Liver (tissue), 8 donors: ENCODE measurements at regions not wholly inside any gene's neighbourhood (a gene's known extent, or its start where the extent isn't known, plus 50 kb on each side); places are given as distances from the start of the nearest gene placed in this dataset.

Experiments
- DNase-seq: peaks from one replicate; pipeline ENCODE4 v3.0.0-alpha.2; 2017; ENCODE audit warnings: low spot score
- H3K27ac ChIP-seq, 2 donors: one replicate each; pipeline ENCODE4 v1.7.0; 2013; ENCODE audit warnings: inconsistent platforms in 2 of 2, low read length in 2 of 2, control low read depth in 1 of 2, low read depth in 1 of 2, mild to moderate bottlenecking in 1 of 2
- H3K27me3 ChIP-seq, 4 donors: one replicate each; pipeline versions ENCODE4 v1.6.1 to v1.7.0; 2013; ENCODE audit warnings: low read length in 3 of 4, inconsistent platforms in 1 of 4, mild to moderate bottlenecking in 1 of 4, moderate library complexity in 1 of 4; ENCODE audit not compliant: control insufficient read depth in 4 of 4, insufficient read depth in 4 of 4
- H3K36me3 ChIP-seq, 4 donors: one replicate each; pipeline versions ENCODE4 v1.6.1 to v1.7.0; 2013; ENCODE audit warnings: low read length in 3 of 4, mild to moderate bottlenecking in 3 of 4, low read depth in 1 of 4, moderate library complexity in 1 of 4; ENCODE audit not compliant: control insufficient read depth in 4 of 4, insufficient read depth in 3 of 4
- H3K4me1 ChIP-seq, 4 donors: one replicate each; pipeline versions ENCODE4 v1.6.1 to v1.7.0; 2013; ENCODE audit warnings: low read length in 3 of 4, mild to moderate bottlenecking in 3 of 4, moderate library complexity in 1 of 4; ENCODE audit not compliant: control insufficient read depth in 4 of 4, insufficient read depth in 4 of 4
- H3K4me3 ChIP-seq, 3 donors: one replicate each; pipeline versions ENCODE4 v1.6.1 to v1.7.0; 2013; ENCODE audit warnings: low read length in 3 of 3, control low read depth in 1 of 3, low read depth in 1 of 3, mild to moderate bottlenecking in 1 of 3
- H3K9ac ChIP-seq, 2 donors: one replicate each; pipeline ENCODE4 v1.7.0; 2013; ENCODE audit warnings: low read length in 2 of 2, mild to moderate bottlenecking in 2 of 2, moderate library complexity in 2 of 2, control low read depth in 1 of 2, low read depth in 1 of 2
- H3K9me3 ChIP-seq, 4 donors: one replicate each; pipeline versions ENCODE4 v1.6.1 to v1.7.0; 2013; ENCODE audit warnings: low read length in 3 of 4; ENCODE audit not compliant: control insufficient read depth in 4 of 4
- EGR1 ChIP-seq, 2 donors: IDR thresholded peaks; 2 replicates each; pipeline ENCODE4 v1.6.1; 2016 to 2018; ENCODE audit warnings: antibody characterized with exemption in 2 of 2, low read depth in 2 of 2
- FOXA1 ChIP-seq: IDR thresholded peaks from 2 replicates; pipeline ENCODE4 v1.6.1; 2016; ENCODE audit warnings: antibody characterized with exemption
- HNF4A ChIP-seq, 2 donors: conservative IDR thresholded peaks; 2 replicates each; pipeline ENCODE4 v1.6.1; 2016; ENCODE audit warnings: antibody characterized with exemption in 2 of 2, mild to moderate bottlenecking in 2 of 2
- HNF4G ChIP-seq: IDR thresholded peaks from 2 replicates; pipeline ENCODE4 v1.6.1; 2016; ENCODE audit warnings: antibody characterized with exemption
- JUND ChIP-seq, 2 donors: IDR thresholded peaks; 2 replicates each; pipeline ENCODE4 v1.6.1; 2016; ENCODE audit warnings: antibody characterized with exemption in 2 of 2
- MAX ChIP-seq: IDR thresholded peaks from 2 replicates; pipeline ENCODE4 v1.6.1; 2016; ENCODE audit warnings: antibody characterized with exemption
- NR2F2 ChIP-seq: IDR thresholded peaks from 2 replicates; pipeline ENCODE4 v1.6.1; 2016; ENCODE audit warnings: antibody characterized with exemption
- RAD21 ChIP-seq, 2 donors: IDR thresholded peaks; 2 replicates each; pipeline ENCODE4 v1.6.1; 2016; ENCODE audit warnings: antibody characterized with exemption in 2 of 2, mild to moderate bottlenecking in 2 of 2
- RXRA ChIP-seq, 2 donors: IDR thresholded peaks; 2 replicates each; pipeline ENCODE4 v1.6.1; 2017 to 2018; ENCODE audit warnings: antibody characterized with exemption in 2 of 2, mild to moderate bottlenecking in 1 of 2
- SP1 ChIP-seq: IDR thresholded peaks from 2 replicates; pipeline ENCODE4 v1.6.1; 2018; ENCODE audit warnings: antibody characterized with exemption, mild to moderate bottlenecking
- TAF1 ChIP-seq: conservative IDR thresholded peaks from 2 replicates; pipeline ENCODE4 v1.6.1; 2016; ENCODE audit warnings: antibody characterized with exemption, mild to moderate bottlenecking
- WGBS: extraction: QIAGEN DNeasy Blood & Tissue Kit; methylation state at CpG from one replicate; pipeline ENCODE4 v1.1.7; 2013; 5-methylcytosine and 5-hydroxymethylcytosine counted together
- TF ChIP-seq, protein P1 (sequence below): IDR thresholded peaks from 2 replicates; pipeline ENCODE4 v1.6.1; 2016; ENCODE audit warnings: antibody characterized with exemption
- TF ChIP-seq, protein P2 (sequence below): fragments of 150-350 bp; IDR thresholded peaks from 2 replicates; pipeline ENCODE4 v1.5.1; 2017; ENCODE audit warnings: improper control_type of control experiment, low read depth, low read length; ENCODE audit not compliant: missing input control
- donor health status: healthy.
- donor health status: healthy.
- donor health status: healthy.
- donor health status: healthy.
- donor health status: healthy.

DNA sequence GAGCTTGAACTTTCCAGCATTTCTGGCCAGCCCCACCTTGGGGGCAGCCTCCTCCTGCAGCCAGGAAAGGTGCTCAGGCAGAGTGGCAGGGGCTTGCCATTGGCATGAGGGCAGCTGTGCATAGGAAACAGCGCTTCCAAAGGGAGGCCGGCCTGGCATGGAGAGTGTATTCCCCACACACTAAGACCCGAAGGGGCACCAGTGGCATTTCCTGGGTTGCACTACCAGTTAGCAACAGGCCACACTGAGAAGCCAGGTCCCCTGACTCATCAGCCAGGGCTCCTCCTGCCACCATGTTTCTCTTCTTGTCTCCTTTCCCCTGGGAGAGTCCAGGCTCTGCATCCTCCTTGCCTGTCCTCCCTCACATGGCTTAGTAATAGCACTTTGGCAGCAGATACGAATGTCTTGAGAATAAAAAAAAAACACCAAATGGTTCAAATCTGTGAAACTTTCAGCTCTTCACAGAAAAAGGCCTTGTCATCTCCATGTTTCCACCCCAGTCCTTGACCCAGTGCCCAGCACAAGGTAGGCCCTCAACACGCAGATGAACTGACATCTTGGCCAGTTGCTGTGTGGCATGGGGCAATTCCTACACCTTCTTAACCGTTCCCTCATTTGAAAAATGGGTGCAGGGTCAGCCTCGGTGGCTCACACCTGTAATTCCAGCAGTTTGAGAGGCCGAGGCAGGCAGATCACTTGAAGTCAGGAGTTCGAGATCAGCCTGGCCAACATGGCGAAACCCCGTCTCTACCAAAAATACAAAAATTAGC lies 180.4 kb downstream of the SMAD6 start (continued):
- TF ChIP-seq, protein P1, sequence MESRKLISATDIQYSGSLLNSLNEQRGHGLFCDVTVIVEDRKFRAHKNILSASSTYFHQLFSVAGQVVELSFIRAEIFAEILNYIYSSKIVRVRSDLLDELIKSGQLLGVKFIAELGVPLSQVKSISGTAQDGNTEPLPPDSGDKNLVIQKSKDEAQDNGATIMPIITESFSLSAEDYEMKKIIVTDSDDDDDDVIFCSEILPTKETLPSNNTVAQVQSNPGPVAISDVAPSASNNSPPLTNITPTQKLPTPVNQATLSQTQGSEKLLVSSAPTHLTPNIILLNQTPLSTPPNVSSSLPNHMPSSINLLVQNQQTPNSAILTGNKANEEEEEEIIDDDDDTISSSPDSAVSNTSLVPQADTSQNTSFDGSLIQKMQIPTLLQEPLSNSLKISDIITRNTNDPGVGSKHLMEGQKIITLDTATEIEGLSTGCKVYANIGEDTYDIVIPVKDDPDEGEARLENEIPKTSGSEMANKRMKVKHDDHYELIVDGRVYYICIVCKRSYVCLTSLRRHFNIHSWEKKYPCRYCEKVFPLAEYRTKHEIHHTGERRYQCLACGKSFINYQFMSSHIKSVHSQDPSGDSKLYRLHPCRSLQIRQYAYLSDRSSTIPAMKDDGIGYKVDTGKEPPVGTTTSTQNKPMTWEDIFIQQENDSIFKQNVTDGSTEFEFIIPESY, result no peak

GRCh38 chr15:66883284-66883911 lies 181.4 kb downstream of the SMAD6 start:
- Histone ChIP-seq H3K9me3 (no peaks in the 10 kb centered on the region), H3K27me3 (no peaks in the 10 kb centered on the region), H3K9ac (no peak overlapping the region), H3K36me3 (no peaks in the 10 kb centered on the region), H3K4me3 (no peak overlapping the region), H3K4me1 (peaks cover 0 to 8% (median 4%) of the 10 kb centered on the region in 4 donors), H3K27ac (no peak overlapping the region)
- peak; percentile 97 to 98 for TF ChIP-seq JUND (IDR thresholded peaks at IDR 0.05)
- no peak for TF ChIP-seq EGR1 (IDR thresholded peaks at IDR 0.05; ENCODE audit: low read depth in 2 of 2)
- TF ChIP-seq HNF4G, result no peak
- no peak for TF ChIP-seq FOXA1
- peak; percentile 61 for TF ChIP-seq NR2F2
- TF ChIP-seq, protein P1, result no peak
- peak in 1 of 2 donors; percentile 37 for TF ChIP-seq RXRA (IDR thresholded peaks at IDR 0.05)
- TF ChIP-seq SP1, result peak; percentile 53
- TF ChIP-seq, protein P2, sequence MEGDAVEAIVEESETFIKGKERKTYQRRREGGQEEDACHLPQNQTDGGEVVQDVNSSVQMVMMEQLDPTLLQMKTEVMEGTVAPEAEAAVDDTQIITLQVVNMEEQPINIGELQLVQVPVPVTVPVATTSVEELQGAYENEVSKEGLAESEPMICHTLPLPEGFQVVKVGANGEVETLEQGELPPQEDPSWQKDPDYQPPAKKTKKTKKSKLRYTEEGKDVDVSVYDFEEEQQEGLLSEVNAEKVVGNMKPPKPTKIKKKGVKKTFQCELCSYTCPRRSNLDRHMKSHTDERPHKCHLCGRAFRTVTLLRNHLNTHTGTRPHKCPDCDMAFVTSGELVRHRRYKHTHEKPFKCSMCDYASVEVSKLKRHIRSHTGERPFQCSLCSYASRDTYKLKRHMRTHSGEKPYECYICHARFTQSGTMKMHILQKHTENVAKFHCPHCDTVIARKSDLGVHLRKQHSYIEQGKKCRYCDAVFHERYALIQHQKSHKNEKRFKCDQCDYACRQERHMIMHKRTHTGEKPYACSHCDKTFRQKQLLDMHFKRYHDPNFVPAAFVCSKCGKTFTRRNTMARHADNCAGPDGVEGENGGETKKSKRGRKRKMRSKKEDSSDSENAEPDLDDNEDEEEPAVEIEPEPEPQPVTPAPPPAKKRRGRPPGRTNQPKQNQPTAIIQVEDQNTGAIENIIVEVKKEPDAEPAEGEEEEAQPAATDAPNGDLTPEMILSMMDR, result no peak
- no peak for TF ChIP-seq RAD21 (IDR thresholded peaks at IDR 0.05)
- no peak for TF ChIP-seq TAF1
- peak; percentile 25 for DNase-seq
- WGBS, result 31% methylated on average over 10 of the region's 10 CpGs

- H3K9me3 ChIP-seq, result no peaks in the 10 kb centered on the region
- 86% methylated on average over 8 of the region's 8 CpGs for WGBS
- no peaks in the 10 kb centered on the region for H3K27me3 ChIP-seq
- no peak overlapping the region for H3K27ac ChIP-seq
- H3K4me1 ChIP-seq, result peaks cover 0 to 8% (median 4%) of the 10 kb centered on the region in 4 donors
- peak; percentile 8 for DNase-seq
- H3K36me3 ChIP-seq, result no peaks in the 10 kb centered on the region
- no peak overlapping the region for H3K9ac ChIP-seq
- TF ChIP-seq MAX (no peak), HNF4A (conservative IDR thresholded peaks at IDR 0.05) (no peak)
- TF ChIP-seq, protein P2, result no peak
- no peak overlapping the region for H3K4me3 ChIP-seq
These were observed 181.2 kb upstream of the SMAD3 start for GRCh38 chr15:66884115-66884622.
